Nephron progenitor cell (in vitro differentiated cells): ENCODE measurements at regions not wholly inside any gene's neighbourhood (a gene's known extent, or its start where the extent isn't known, plus 50 kb on each side); places are given as distances from the start of the nearest gene placed in this dataset.
A peak's percentile ranks its signal among the peaks of the same experiment; 100 is the strongest.

Experiments
- DNase-seq: peaks from one replicate; pipeline ENCODE4 v3.0.0; 2021
- H3K27ac Mint-ChIP-seq: 2 replicates; pipeline ENCODE4 v1.8.0; 2021; ENCODE audit warnings: mild to moderate bottlenecking, moderate library complexity, mixed read lengths
- H3K27me3 Mint-ChIP-seq: 2 replicates; pipeline ENCODE4 v1.8.0; 2021; ENCODE audit warnings: mild to moderate bottlenecking, low read depth, mixed read lengths; ENCODE audit not compliant: poor library complexity
- H3K36me3 Mint-ChIP-seq: 2 replicates; pipeline ENCODE4 v1.8.0; 2021; ENCODE audit warnings: low read depth, mixed read lengths
- H3K4me1 Mint-ChIP-seq: 2 replicates; pipeline ENCODE4 v1.8.0; 2021; ENCODE audit warnings: mixed read lengths
- H3K4me3 Mint-ChIP-seq: 2 replicates; pipeline ENCODE4 v1.8.0; 2021; ENCODE audit warnings: mild to moderate bottlenecking, moderate library complexity, mixed read lengths
- H3K9me3 Mint-ChIP-seq: 2 replicates; pipeline ENCODE4 v1.8.0; 2021; ENCODE audit warnings: mild to moderate bottlenecking, moderate library complexity, mixed read lengths
- TF ChIP-seq, protein P1 (sequence below): fragments of 200-600 bp; sonication (generic); IDR thresholded peaks from 2 replicates; pipeline ENCODE4 v1.5.0; 2021; ENCODE audit warnings: antibody characterized with exemption

DNA sequence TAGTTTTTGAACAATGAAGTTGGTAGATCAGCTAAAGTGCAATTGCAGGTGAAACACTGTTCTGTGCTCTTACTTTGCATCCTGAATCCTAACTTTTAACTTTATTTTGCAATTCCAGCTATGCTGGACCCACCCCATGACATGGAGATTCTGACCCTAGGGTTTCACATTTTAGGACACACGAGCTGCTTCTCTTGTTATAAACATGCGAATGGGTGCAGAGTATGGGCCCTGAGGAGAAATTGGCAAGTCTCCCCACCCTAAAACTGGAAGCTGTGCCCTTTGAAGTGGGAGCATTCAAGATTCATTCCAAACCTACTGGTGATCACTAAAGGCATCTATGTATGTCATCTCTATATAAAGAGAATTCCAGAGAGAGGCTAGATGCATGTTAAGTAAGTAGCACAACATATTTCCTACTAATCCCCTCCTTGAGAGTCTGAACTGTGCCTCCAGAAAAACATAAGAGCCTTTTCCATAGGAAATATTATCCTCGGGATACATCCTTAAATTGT lies 794.3 kb upstream of the ZEB2 start:
- no peaks in the 10 kb centered on the region for H3K4me1 Mint-ChIP-seq
- no peak for DNase-seq
- no peaks in the 10 kb centered on the region for H3K27me3 Mint-ChIP-seq
- peaks cover 12% of the 10 kb centered on the region for H3K36me3 Mint-ChIP-seq
- TF ChIP-seq, protein P1, sequence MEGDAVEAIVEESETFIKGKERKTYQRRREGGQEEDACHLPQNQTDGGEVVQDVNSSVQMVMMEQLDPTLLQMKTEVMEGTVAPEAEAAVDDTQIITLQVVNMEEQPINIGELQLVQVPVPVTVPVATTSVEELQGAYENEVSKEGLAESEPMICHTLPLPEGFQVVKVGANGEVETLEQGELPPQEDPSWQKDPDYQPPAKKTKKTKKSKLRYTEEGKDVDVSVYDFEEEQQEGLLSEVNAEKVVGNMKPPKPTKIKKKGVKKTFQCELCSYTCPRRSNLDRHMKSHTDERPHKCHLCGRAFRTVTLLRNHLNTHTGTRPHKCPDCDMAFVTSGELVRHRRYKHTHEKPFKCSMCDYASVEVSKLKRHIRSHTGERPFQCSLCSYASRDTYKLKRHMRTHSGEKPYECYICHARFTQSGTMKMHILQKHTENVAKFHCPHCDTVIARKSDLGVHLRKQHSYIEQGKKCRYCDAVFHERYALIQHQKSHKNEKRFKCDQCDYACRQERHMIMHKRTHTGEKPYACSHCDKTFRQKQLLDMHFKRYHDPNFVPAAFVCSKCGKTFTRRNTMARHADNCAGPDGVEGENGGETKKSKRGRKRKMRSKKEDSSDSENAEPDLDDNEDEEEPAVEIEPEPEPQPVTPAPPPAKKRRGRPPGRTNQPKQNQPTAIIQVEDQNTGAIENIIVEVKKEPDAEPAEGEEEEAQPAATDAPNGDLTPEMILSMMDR, result no peak
- no peak overlapping the region for H3K4me3 Mint-ChIP-seq
- H3K9me3 Mint-ChIP-seq, result peaks cover 19% of the 10 kb centered on the region
- H3K27ac Mint-ChIP-seq, result no peak overlapping the region

DNA sequence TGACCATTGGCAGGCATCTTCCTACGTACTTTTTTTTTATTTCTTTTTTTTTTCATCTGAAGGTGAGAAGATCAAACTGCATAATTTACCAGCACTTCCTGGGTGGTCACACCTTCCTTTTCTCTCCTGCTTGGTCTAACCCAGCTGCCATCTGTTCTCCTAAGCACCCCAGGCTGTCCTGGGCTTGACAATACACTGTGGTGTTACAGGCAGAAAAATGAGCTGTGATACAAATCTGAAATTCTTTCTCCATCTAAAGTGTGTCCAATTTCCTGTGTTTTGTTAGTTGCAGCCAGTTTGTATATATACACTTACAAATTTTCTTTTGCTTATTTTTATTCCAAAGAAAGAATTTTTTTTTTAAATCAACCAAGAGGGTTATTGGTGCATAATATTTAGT lies 786.0 kb upstream of the ZEB2 start:
- DNase-seq, result no peak
- Mint-ChIP-seq H3K4me3 (no peak overlapping the region), H3K36me3 (no peaks in the 10 kb centered on the region), H3K9me3 (peaks cover 5% of the 10 kb centered on the region), H3K4me1 (peaks cover 9% of the 10 kb centered on the region), H3K27me3 (no peaks in the 10 kb centered on the region), H3K27ac (no peak overlapping the region)
- TF ChIP-seq, protein P1, result no peak

DNA sequence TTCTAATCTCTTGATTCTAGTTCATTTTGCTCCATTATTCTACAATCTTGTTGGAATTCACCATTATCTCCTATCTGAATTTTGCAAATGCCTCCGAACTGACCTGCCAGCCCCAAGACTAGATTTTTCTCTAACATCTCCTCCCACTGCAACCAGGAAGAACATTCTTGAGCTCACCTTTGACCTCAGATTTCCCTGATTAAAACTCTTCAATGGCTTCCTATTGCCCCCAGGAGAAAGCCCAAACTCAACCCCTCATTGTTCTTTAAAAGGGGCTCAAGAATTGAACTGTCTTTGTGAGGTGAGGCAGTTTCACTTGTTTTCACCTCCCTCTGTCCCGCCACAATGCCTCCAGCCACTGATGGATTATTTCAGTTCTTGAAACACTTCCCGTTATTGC lies 784.6 kb upstream of the ZEB2 start:
- peaks cover 4% of the 10 kb centered on the region for H3K9me3 Mint-ChIP-seq

DNA sequence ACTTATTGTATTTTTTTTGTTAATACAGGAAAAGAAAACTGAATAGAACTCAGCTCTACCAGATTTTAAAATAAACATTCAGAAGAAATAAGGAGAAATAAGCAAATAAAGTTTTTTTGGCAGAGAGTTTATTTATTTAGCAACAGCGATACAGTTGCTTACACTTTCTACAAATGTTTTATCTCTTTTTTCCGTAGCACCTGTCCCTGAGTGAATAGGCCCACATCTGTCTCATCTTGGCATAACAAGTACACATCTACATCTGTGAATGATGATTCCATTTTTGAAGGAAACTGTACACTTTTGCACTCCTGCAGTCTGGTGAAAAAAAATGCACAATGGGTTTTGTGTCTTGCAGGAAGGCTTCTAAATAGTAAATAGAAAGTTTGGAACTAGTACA lies 783.6 kb upstream of the ZEB2 start:
- Mint-ChIP-seq H3K4me1 (peaks cover 28% of the 10 kb centered on the region), H3K4me3 (no peak overlapping the region), H3K27ac (no peak overlapping the region), H3K27me3 (no peaks in the 10 kb centered on the region), H3K9me3 (no peaks in the 10 kb centered on the region), H3K36me3 (no peaks in the 10 kb centered on the region)
- DNase-seq, result no peak
- TF ChIP-seq, protein P1, result no peak

More for the DNA sequence above, 784.6 kb upstream of the ZEB2 start:
- no peak overlapping the region for H3K4me3 Mint-ChIP-seq
- H3K36me3 Mint-ChIP-seq, result no peaks in the 10 kb centered on the region
- no peak for DNase-seq
- H3K4me1 Mint-ChIP-seq, result peaks cover 18% of the 10 kb centered on the region
- no peaks in the 10 kb centered on the region for H3K27me3 Mint-ChIP-seq
- TF ChIP-seq, protein P1, result no peak
- H3K27ac Mint-ChIP-seq, result peak overlapping the region; percentile 1

DNA sequence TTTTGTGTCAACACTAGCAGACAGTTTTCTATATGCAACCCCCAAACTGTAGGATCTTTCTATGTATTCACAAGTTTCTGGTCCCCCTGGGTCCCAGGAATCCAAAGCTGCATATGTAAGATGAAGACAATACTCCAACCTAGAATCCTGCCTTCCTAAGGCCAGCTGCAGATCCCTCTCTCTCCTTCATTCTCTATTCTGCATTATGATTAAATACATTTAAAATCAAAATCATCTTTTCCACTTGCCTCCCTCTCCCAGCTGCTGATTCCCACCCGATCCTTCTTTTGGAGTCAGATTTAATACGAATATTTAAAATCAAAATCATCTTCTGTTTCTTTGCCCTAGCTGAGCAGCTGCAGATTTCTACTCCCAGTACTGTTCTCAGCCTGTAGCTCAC lies 783.0 kb upstream of the ZEB2 start:
- TF ChIP-seq, protein P1, result no peak
- Mint-ChIP-seq H3K27me3 (no peaks in the 10 kb centered on the region), H3K4me3 (no peak overlapping the region), H3K9me3 (no peaks in the 10 kb centered on the region), H3K36me3 (no peaks in the 10 kb centered on the region), H3K4me1 (peaks cover 28% of the 10 kb centered on the region), H3K27ac (no peak overlapping the region)
- DNase-seq, result no peak

DNA sequence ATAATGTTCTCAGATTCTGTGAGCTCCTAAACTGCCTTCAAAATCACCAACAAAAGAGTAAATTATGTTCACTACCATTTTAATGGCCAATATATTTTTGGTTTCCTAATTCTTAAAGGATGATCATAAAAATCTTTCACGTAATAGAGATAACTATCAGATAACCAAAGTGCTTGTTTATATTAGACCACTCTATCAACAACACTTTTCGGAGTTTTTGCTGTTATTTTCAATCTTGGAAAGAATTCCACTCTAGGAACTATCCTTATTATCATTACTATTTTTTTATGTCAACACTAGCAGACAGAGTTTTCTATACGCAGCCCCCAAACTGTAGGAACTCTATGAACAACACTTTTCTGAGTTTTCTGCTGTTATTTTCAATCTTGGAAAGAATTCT lies 782.5 kb upstream of the ZEB2 start:
- H3K27ac Mint-ChIP-seq, result no peak overlapping the region
- H3K4me1 Mint-ChIP-seq, result peaks cover 28% of the 10 kb centered on the region
- no peak overlapping the region for H3K4me3 Mint-ChIP-seq
- H3K9me3 Mint-ChIP-seq, result no peaks in the 10 kb centered on the region
- no peak for DNase-seq
- no peaks in the 10 kb centered on the region for H3K36me3 Mint-ChIP-seq
- no peaks in the 10 kb centered on the region for H3K27me3 Mint-ChIP-seq
- TF ChIP-seq, protein P1, result no peak
